ENCODE measurements at regions not wholly inside any gene's neighbourhood (a gene's known extent, or its start where the extent isn't known, plus 50 kb on each side); places are given as distances from the start of the nearest gene placed in this dataset.
"Not testable (repeated sequence)": the region's sequence is repeated elsewhere in the genome, so short reads cannot be mapped to it uniquely, and the experiment has no call there.

DNA sequence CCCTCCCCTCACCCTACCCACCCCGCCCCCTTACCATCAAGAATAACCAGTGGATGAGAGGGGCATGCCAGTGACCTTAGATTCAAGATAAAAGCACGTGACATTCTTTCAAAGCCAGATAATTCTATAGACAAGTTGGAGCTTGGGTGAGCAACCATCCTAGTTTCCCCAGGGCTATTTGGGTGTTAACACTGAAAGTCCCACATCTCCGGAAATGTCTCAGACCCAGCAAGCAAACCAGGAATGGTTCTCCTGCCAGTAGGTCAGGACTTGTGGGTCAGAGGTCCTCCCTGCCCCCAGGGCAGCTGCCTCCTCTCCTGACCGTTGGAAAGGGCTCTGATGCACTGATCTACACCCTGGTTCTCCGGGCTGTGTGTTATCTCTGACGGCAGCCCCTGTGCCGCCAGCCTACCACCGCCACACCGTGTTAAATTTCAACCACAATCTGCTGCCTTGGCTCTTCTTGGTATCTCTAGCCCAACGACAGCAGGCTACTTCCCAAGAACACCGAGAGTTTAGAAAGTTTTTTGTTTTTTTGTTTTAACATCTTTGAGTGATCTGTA lies 287.0 kb downstream of the BCL2L11 start:
- H3K27me3 Mint-ChIP-seq; DNase-seq; H3K36me3 Mint-ChIP-seq (ENCODE audit: low read depth); H3K27ac Mint-ChIP-seq; H3K9me3 Mint-ChIP-seq; POLR2A ChIA-PET; CTCF ChIA-PET; H3K4me3 Mint-ChIP-seq; H3K4me1 Mint-ChIP-seq: not testable (repeated sequence)

DNA sequence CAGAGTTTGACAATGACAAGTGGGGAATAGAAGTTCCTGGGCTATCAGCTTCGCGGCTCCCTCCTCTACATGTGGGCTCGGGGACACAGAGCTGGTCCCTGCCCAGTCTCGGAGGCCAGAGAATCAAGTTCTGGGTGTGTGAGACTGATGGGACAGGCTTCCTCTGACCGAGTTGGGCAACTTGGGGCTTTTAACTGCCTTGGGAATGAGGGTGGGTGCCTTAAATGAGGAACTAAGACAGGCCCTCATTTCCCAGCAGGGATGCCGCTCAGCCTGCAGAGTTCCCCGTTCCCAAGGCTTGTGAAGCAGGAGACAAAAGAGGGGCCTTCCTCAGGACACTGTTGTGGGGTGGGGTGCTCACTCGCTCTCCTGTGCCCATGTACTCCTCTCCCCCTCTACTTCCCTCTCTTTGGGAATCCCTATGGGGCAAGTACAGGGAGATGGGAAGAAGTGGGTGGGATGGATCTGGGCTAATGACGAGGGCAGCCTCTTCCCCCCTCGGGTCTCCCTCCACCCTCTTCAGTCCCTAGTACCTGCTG lies 290.2 kb downstream of the BCL2L11 start:
- POLR2A ChIA-PET; H3K4me1 Mint-ChIP-seq; H3K36me3 Mint-ChIP-seq (ENCODE audit: low read depth); DNase-seq; H3K27me3 Mint-ChIP-seq; CTCF ChIA-PET; H3K9me3 Mint-ChIP-seq; H3K4me3 Mint-ChIP-seq; H3K27ac Mint-ChIP-seq: not testable (repeated sequence)

DNA sequence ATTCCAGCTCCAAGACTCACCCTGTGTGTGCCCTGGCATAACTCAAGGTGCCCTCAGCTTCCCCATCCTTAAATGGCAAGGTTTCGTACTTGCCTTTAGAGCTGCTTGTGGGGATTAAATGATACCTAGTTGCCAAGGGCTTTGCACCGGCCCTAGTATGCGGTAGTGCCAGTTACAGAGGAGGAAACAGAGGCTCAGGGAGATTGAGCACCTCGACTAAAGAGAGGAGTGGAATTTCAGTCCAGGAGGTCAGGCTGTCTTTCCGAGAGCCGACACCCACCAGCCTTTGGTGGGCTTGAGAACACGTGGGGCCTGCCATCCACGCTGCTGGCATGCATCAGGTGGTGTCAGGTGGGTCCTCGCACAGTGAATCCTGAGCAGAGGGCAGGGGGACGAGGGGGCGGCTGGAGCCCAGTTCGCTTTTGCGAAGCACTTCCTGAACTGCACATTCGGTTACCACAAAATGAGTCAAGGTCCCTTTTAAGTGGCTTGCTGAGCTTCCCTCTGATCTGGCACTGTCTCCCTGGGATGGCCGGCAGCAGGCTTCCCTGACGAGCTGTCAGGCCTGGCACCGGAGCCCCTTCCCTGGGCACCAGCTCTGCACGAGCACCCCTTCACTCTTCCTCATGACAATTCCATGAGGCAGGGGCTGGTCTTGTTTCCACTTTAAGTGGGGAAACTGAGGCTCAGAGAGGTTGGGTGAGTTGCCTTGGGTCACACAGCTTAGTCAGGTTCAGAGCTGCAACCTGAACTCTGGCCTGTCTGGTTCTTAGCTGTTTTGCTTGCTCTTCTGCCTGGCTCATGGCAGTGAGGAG lies 291.4 kb downstream of the BCL2L11 start:
- H3K9me3 Mint-ChIP-seq; H3K36me3 Mint-ChIP-seq (ENCODE audit: low read depth); POLR2A ChIA-PET; H3K4me1 Mint-ChIP-seq; DNase-seq; H3K4me3 Mint-ChIP-seq; H3K27me3 Mint-ChIP-seq; H3K27ac Mint-ChIP-seq; CTCF ChIA-PET: not testable (repeated sequence)

DNA sequence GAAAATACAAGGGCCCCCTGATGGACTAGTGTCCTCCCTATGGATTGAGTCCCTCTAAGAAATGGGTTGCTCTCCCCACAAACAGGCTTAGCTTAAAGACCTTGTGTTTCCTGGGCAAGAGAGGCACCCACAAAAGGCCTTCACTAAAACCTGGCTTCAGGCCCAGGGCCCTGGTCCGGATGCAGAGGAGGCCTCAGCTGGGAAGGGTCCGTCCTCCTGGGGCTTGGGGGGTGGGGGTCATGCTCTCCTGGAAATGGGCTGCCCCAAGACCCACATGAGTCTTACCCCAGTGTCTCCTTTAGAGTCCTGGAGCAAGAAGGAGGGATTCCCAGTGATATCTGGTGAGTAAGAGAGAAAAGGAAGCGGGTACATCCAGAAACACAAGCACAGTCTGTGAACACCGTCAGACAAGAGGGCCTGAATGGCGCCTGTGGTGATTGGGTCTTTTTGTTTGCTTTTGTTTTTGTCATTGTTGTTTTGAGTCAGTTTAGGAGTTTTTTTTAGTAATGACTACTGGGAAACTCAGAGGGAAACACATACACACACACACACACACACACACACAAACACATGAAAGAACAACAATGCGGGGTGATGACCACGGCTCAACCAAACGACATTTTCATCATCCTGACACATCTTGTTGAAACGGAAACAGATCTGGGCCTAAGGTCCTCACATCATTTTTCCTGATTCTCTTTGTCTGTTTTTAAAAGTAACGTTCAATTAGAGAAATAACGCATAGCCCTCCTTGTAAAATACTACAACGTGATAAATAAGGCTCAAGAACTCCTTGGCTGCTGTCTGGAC lies 292.3 kb downstream of the BCL2L11 start:
- H3K4me3 Mint-ChIP-seq; H3K27me3 Mint-ChIP-seq; H3K4me1 Mint-ChIP-seq; H3K9me3 Mint-ChIP-seq; H3K36me3 Mint-ChIP-seq (ENCODE audit: low read depth); CTCF ChIA-PET; DNase-seq; POLR2A ChIA-PET; H3K27ac Mint-ChIP-seq: not testable (repeated sequence)

DNA sequence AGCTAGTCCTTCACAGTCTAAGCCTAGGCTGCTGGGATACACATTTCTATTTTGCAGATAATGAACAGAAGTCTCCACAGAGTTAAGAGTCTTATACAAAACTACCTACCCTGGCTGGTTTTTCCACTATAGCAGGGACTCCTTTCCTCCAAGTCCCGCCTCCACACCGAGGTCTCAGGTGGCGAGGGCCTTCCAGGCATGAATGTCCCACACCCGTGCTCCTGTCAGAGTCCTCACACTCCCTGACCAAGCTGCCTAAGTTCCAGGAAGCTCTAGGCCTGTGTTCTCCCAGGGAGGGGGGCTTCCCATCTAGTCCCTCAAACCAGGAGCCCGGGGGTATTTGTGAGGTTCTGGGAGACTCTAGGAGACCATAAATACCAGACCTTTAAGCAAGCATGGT lies 293.2 kb downstream of the BCL2L11 start:
- POLR2A ChIA-PET, H3K27ac Mint-ChIP-seq, CTCF ChIA-PET: not testable (repeated sequence)

DNA sequence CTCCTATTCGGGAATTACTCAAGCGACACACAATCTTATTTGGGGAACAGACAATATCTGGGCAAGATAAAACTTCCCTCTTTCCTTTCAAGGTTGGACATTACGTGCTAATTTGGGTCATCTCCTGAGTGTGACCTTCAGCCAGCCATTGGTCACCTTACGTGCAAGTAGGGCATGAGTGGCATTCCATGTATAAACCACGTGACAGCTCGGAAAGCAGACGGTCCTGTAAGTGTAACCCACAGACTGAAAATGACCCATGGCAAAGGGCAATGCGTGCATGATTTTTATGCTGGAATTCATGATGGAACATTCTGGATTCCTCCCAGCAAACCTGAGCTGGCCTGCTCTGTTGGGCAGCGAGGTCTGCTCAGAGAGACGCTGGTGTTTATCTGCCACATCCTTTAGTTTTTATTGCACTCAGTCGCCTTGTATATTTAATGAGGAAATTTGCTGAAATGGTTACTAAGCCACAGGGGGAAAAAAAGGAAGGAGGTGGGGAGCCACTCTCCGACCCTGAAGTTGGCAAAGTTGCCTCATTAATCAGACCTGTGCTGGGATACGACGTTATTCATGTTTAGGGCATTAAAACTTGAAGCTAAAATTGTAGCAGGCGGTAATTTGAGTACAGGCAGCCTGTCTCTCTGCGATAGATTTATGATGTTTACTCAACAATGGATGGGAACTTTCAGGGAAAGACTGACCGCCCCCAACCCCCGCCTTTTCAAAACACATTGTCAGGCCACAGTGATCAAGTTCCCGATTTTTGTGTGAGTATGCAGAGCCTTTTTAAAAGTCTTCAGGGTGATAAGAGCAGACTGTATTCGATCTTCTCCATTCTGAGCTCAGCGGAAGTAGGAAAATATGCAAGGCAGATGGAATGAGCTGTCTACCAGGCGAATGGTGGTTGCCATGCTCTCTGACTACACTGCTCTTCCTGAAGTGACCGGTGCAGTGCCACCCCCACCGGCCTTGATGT lies 295.3 kb downstream of the BCL2L11 start:
- H3K9me3 Mint-ChIP-seq; DNase-seq; H3K4me3 Mint-ChIP-seq; CTCF ChIA-PET; H3K36me3 Mint-ChIP-seq (ENCODE audit: low read depth); H3K27me3 Mint-ChIP-seq; H3K27ac Mint-ChIP-seq; POLR2A ChIA-PET: not testable (repeated sequence)
- peaks cover 14% of the 10 kb centered on the region for H3K4me1 Mint-ChIP-seq

More for the DNA sequence above, 293.2 kb downstream of the BCL2L11 start:
- H3K27me3 Mint-ChIP-seq; DNase-seq; H3K36me3 Mint-ChIP-seq (ENCODE audit: low read depth); H3K9me3 Mint-ChIP-seq; H3K4me1 Mint-ChIP-seq; H3K4me3 Mint-ChIP-seq: not testable (repeated sequence)

DNA sequence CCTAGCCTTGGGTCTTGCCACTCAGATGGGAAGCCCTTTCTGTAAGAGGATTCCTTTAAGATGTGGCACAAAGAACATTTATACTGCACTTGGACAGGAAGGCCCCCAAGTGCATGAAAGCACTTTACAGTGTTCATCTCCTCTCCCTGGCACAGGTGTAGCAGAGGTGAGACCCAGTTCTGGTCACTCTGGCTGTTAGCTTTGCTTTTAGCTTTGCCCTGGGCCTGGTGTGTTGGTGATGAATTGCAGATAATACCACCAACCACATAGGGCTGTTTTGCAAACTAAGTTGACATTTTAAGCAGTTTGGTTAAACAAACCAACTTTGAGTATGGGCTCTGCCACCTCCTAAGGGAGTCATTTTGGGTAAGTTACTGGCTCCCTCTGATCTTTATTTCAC lies 296.3 kb downstream of the BCL2L11 start:
- DNase-seq; H3K9me3 Mint-ChIP-seq; H3K36me3 Mint-ChIP-seq (ENCODE audit: low read depth); H3K27me3 Mint-ChIP-seq; POLR2A ChIA-PET; CTCF ChIA-PET; H3K4me3 Mint-ChIP-seq; H3K27ac Mint-ChIP-seq: not testable (repeated sequence)
- peaks cover 16% of the 10 kb centered on the region for H3K4me1 Mint-ChIP-seq

DNA sequence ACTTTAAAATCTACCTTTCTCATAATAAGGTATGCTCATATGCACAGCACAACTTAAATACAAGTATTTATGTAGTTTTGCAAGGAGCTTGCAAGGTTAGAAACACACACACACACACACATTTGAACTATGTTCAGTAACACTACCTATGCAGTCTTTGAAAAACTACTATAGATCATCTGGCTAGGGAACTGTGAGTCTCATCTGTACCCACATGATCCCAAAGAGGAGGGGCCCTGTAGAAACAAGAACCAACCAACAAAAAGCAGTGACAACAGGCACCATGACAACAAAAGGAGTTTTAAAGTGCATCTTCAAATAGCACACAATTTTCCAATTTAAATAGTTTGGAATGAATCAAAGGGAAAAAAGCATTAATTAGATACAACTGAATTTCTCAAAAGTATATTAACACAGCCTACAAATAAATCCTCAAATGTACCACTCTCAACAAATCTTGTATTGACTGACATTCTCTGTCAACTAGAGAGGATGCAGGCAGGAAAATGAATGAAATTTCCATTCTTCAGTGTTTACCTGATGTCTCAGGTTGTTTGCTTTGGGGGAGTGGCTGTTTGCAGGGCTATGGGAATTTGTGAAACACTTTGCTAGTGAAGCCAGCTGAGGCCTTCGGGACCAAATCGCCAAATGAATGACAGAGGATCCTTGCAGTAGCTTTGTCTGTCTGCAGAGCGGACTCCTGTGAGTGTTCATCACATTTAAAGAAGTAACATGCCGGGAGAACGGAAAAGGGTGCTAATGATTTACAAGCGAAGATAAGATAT lies 297.6 kb downstream of the BCL2L11 start:
- peaks cover 12% of the 10 kb centered on the region for H3K4me1 Mint-ChIP-seq
- DNase-seq; POLR2A ChIA-PET; H3K9me3 Mint-ChIP-seq; H3K27me3 Mint-ChIP-seq; H3K27ac Mint-ChIP-seq; H3K36me3 Mint-ChIP-seq (ENCODE audit: low read depth); H3K4me3 Mint-ChIP-seq; CTCF ChIA-PET: not testable (repeated sequence)

DNA sequence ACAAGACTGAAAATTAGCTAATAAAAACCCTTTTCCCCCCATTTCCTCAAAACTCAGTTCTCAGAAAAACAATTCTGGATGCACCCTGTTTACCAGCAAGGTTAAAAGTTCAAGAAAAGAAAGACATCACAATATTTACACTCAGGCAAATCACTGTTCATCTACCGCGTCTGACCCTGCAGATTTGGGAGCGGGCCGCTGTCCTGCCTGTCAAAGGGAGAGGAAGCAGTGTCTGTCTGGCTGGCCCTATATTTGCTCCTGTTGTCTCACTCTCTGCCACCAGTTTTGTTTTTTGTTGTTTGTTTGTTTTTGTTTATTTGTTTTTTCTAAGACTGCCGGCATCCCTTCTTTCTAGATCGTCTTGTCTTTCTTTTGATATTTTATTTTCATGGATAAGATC lies 299.4 kb downstream of the BCL2L11 start:
- H3K4me3 Mint-ChIP-seq; CTCF ChIA-PET; DNase-seq; H3K36me3 Mint-ChIP-seq (ENCODE audit: low read depth); POLR2A ChIA-PET; H3K27me3 Mint-ChIP-seq; H3K9me3 Mint-ChIP-seq: not testable (repeated sequence)
- Mint-ChIP-seq H3K4me1 (peaks cover 12% of the 10 kb centered on the region), H3K27ac (peak overlapping the region; percentile 2)

DNA sequence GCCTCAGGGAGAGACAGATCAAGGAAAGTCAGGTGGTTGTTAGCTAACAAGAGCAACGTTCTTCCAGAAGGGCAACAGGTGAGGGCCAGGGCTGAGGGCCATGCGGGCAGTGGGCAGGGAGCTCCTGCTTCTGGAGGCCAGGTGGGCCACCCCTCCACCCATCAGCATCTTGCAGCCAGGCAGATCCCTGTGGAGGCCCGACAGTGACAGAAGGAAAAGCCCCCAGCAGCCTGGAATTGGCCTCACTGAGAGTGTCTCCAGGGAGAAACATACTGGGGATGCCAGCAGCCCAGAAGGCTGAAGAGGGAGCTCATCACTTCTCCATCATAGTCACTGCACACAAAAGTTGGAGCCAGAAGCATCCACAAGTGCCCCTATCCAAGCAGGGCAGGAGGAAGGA lies 300.1 kb downstream of the BCL2L11 start:
- H3K36me3 Mint-ChIP-seq (ENCODE audit: low read depth); H3K27me3 Mint-ChIP-seq; CTCF ChIA-PET; DNase-seq; H3K9me3 Mint-ChIP-seq; H3K27ac Mint-ChIP-seq; H3K4me3 Mint-ChIP-seq; POLR2A ChIA-PET: not testable (repeated sequence)
- H3K4me1 Mint-ChIP-seq = peaks cover 18% of the 10 kb centered on the region

DNA sequence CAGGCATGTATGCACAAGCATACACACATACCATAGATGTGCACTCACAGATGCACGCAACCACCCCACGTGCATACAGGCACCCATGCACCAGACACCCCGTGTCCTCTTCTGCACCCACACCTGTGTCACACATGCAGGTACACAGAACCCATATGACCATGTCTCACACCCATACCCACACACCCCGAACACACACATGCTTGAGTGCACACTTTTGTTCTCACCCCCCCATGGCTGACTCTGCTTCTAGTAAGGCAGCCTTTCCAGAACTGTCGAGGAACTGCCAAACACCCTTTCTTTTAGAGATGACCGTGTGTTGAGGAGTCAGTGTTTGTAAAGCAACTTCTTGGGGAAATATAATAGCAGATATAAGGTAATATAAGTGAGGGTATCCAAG lies 301.2 kb downstream of the BCL2L11 start:
- H3K36me3 Mint-ChIP-seq (ENCODE audit: low read depth); H3K9me3 Mint-ChIP-seq; H3K4me3 Mint-ChIP-seq; CTCF ChIA-PET; DNase-seq; H3K27me3 Mint-ChIP-seq; POLR2A ChIA-PET; H3K27ac Mint-ChIP-seq: not testable (repeated sequence)
- H3K4me1 Mint-ChIP-seq = peaks cover 23% of the 10 kb centered on the region

DNA sequence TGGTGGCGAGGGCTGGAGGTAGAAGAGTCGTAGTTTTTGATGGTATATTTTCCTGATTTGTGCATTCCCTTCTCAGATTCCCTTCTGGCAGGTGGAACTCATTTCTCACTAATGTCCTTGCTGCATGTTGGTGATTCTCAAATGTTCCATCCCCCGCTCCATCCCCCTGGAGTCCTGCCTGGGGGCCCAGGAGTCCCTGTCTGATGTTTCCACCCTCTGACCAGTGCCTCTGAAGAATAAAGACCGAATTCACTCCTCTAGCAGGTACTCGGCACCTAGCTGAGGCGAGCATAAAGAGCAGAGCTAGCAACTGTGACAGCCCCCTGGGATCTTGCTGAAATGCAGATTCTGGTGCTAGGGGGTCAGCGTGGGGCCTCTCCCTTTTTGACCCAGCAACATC lies 301.8 kb downstream of the BCL2L11 start:
- H3K27me3 Mint-ChIP-seq, CTCF ChIA-PET, H3K9me3 Mint-ChIP-seq, H3K4me3 Mint-ChIP-seq, DNase-seq, POLR2A ChIA-PET, H3K27ac Mint-ChIP-seq: not testable (repeated sequence)
- Mint-ChIP-seq H3K4me1 (peaks cover 26% of the 10 kb centered on the region), H3K36me3 (ENCODE audit: low read depth) (peaks cover 11% of the 10 kb centered on the region)

Data from activated CD4-positive, alpha-beta memory T cell treated with anti-CD3 and anti-CD28 coated beads, Interleukin-2, amount 10 ng/mL, durations not matched to agents 7 days and 5 days (primary cell).